Mesendoderm (in vitro differentiated cells): ENCODE measurements at regions not wholly inside any gene's neighbourhood (a gene's known extent, or its start where the extent isn't known, plus 50 kb on each side); places are given as distances from the start of the nearest gene placed in this dataset.

Source experiments
- DNase-seq: peaks from one replicate; pipeline ENCODE4 v3.0.0; 2013
- H2AK5ac ChIP-seq: 2 replicates; pipeline ENCODE4 v1.6.1; 2013; ENCODE audit warnings: low read length, inconsistent platforms
- H2BK120ac ChIP-seq: 2 replicates; pipeline ENCODE4 v1.6.1; 2013; ENCODE audit warnings: low read depth, mild to moderate bottlenecking, low read length, moderate library complexity, mixed read lengths
- H2BK15ac ChIP-seq: replicated peaks from 2 replicates; pipeline ENCODE4 v1.6.1; 2013; ENCODE audit warnings: low read depth, mild to moderate bottlenecking, moderate library complexity
- H2BK5ac ChIP-seq: 2 replicates; pipeline ENCODE4 v1.6.1; 2013; ENCODE audit warnings: low read length, inconsistent platforms
- H3K18ac ChIP-seq: 2 replicates; pipeline ENCODE4 v1.6.1; 2013; ENCODE audit warnings: mild to moderate bottlenecking, low read length, mixed read lengths
- H3K23ac ChIP-seq: one replicate; pipeline ENCODE4 v1.6.1; 2013; ENCODE audit warnings: low read length
- H3K27ac ChIP-seq: 2 replicates; pipeline ENCODE4 v1.5.1; 2013; ENCODE audit warnings: low read depth, mild to moderate bottlenecking, inconsistent platforms, low read length, moderate library complexity
- H3K27me3 ChIP-seq: 2 replicates; pipeline ENCODE4 v1.6.1; 2013; ENCODE audit warnings: low read length, control low read depth, mild to moderate bottlenecking, inconsistent platforms; ENCODE audit not compliant: insufficient read depth, poor library complexity
- H3K36me3 ChIP-seq: 2 replicates; pipeline ENCODE4 v1.6.1; 2013; ENCODE audit warnings: low read length, inconsistent platforms; ENCODE audit not compliant: control insufficient read depth, insufficient read depth
- H3K4ac ChIP-seq: one replicate; pipeline ENCODE4 v1.6.1; 2013; ENCODE audit warnings: low read depth, mild to moderate bottlenecking, low read length, moderate library complexity
- H3K4me1 ChIP-seq: 2 replicates; pipeline ENCODE4 v1.6.1; 2013; ENCODE audit warnings: low read depth, low read length, inconsistent platforms; ENCODE audit not compliant: control insufficient read depth
- H3K4me2 ChIP-seq: 2 replicates; pipeline ENCODE4 v1.6.1; 2013; ENCODE audit warnings: low read length
- H3K4me3 ChIP-seq: 2 replicates; pipeline ENCODE4 v1.5.1; 2013; ENCODE audit warnings: mild to moderate bottlenecking, low read length
- H3K56ac ChIP-seq: one replicate; pipeline ENCODE4 v1.6.1; 2013; ENCODE audit warnings: low read length
- H3K79me1 ChIP-seq: 2 replicates; pipeline ENCODE4 v1.6.1; 2013; ENCODE audit warnings: low read length, inconsistent platforms
- H3K79me2 ChIP-seq: 2 replicates; pipeline ENCODE4 v1.6.1; 2013; ENCODE audit warnings: mild to moderate bottlenecking, low read length; ENCODE audit not compliant: control insufficient read depth, insufficient read depth
- H3K9ac ChIP-seq: 2 replicates; pipeline ENCODE4 v1.6.1; 2013; ENCODE audit warnings: low read length, inconsistent platforms
- H4K5ac ChIP-seq: one replicate; pipeline ENCODE4 v1.6.1; 2013; ENCODE audit warnings: low read length
- H4K8ac ChIP-seq: one replicate; pipeline ENCODE4 v1.6.1; 2013; ENCODE audit warnings: low read depth, mild to moderate bottlenecking, control low read depth, low read length, moderate library complexity
- WGBS: extraction: QIAGEN DNeasy Blood & Tissue Kit; methylation state at CpG from one replicate; pipeline ENCODE4 v1.1.7; 2013; ENCODE audit warnings: low lambda C conversion rate, missing lambda C conversion rate; ENCODE audit not compliant: insufficient coverage; ENCODE audit errors: extremely low coverage; 5-methylcytosine and 5-hydroxymethylcytosine counted together

- Histone ChIP-seq H2BK5ac (no peak overlapping the region), H3K4me1 (no peaks in the 10 kb centered on the region), H2AK5ac (no peak overlapping the region), H3K79me1 (no peaks in the 10 kb centered on the region), H4K5ac (no peak overlapping the region), H3K18ac (no peak overlapping the region), H3K27ac (no peak overlapping the region), H3K4ac (no peak overlapping the region), H3K36me3 (no peaks in the 10 kb centered on the region), H3K56ac (no peak overlapping the region), H4K8ac (no peak overlapping the region), H2BK15ac (no peak overlapping the region), H3K9ac (no peak overlapping the region), H3K23ac (no peak overlapping the region), H3K4me3 (no peak overlapping the region), H3K4me2 (no peak overlapping the region), H2BK120ac (no peak overlapping the region), H3K79me2 (no peaks in the 10 kb centered on the region), H3K27me3 (no peaks in the 10 kb centered on the region)
- no peak for DNase-seq
- WGBS = no CpG with 5 or more reads among the region's 6 CpGs
These were observed 234.9 kb downstream of the FLRT2 start for GRCh38 chr14:85764822-85765221.

GRCh38 chr14:85762526-85762925 lies 232.6 kb downstream of the FLRT2 start:
- Histone ChIP-seq H3K9ac (no peak overlapping the region), H3K27ac (no peak overlapping the region), H3K79me2 (no peaks in the 10 kb centered on the region), H3K4me2 (no peak overlapping the region), H3K4ac (no peak overlapping the region), H3K56ac (no peak overlapping the region), H2BK120ac (no peak overlapping the region), H3K27me3 (no peaks in the 10 kb centered on the region), H3K18ac (no peak overlapping the region), H3K36me3 (no peaks in the 10 kb centered on the region), H3K4me3 (no peak overlapping the region), H3K79me1 (no peaks in the 10 kb centered on the region), H2BK5ac (no peak overlapping the region), H4K5ac (no peak overlapping the region), H3K23ac (no peak overlapping the region), H4K8ac (no peak overlapping the region), H2AK5ac (no peak overlapping the region), H2BK15ac (no peak overlapping the region), H3K4me1 (no peaks in the 10 kb centered on the region)
- DNase-seq = no peak
- WGBS = no CpG with 5 or more reads among the region's 4 CpGs

GRCh38 chr14:85752175-85752574 lies 222.2 kb downstream of the FLRT2 start:
- Histone ChIP-seq H3K27ac (no peak overlapping the region), H3K56ac (no peak overlapping the region), H2BK120ac (no peak overlapping the region), H3K27me3 (no peaks in the 10 kb centered on the region), H3K79me1 (no peaks in the 10 kb centered on the region), H2AK5ac (no peak overlapping the region), H2BK15ac (no peak overlapping the region), H3K79me2 (no peaks in the 10 kb centered on the region), H3K18ac (no peak overlapping the region), H3K9ac (no peak overlapping the region), H3K4me2 (no peak overlapping the region), H3K4ac (no peak overlapping the region), H2BK5ac (no peak overlapping the region), H4K5ac (no peak overlapping the region), H3K4me3 (no peak overlapping the region), H3K4me1 (no peaks in the 10 kb centered on the region), H3K23ac (no peak overlapping the region), H4K8ac (no peak overlapping the region), H3K36me3 (no peaks in the 10 kb centered on the region)
- no peak for DNase-seq
- no CpG with 5 or more reads among the region's 2 CpGs for WGBS

GRCh38 chr14:85744573-85744972 lies 214.6 kb downstream of the FLRT2 start:
- no peak overlapping the region for H3K4ac ChIP-seq
- H4K8ac ChIP-seq = no peak overlapping the region
- no peak overlapping the region for H2AK5ac ChIP-seq
- no peak for DNase-seq
- no CpG with 5 or more reads among the region's 4 CpGs for WGBS
- no peak overlapping the region for H4K5ac ChIP-seq
- H3K4me1 ChIP-seq = no peaks in the 10 kb centered on the region
- H3K79me2 ChIP-seq = no peaks in the 10 kb centered on the region
- no peak overlapping the region for H3K27ac ChIP-seq
- no peaks in the 10 kb centered on the region for H3K79me1 ChIP-seq
- no peak overlapping the region for H2BK15ac ChIP-seq
- no peak overlapping the region for H3K18ac ChIP-seq
- no peak overlapping the region for H2BK5ac ChIP-seq
- no peak overlapping the region for H3K23ac ChIP-seq
- no peaks in the 10 kb centered on the region for H3K27me3 ChIP-seq
- H3K36me3 ChIP-seq = no peaks in the 10 kb centered on the region
- H3K56ac ChIP-seq = no peak overlapping the region
- H3K4me2 ChIP-seq = no peak overlapping the region
- H3K9ac ChIP-seq = no peak overlapping the region
- no peak overlapping the region for H3K4me3 ChIP-seq
- H2BK120ac ChIP-seq = no peak overlapping the region

GRCh38 chr14:85732031-85732430 lies 202.1 kb downstream of the FLRT2 start:
- H3K9ac ChIP-seq = peak overlapping the region; percentile 65
- no peaks in the 10 kb centered on the region for H3K79me1 ChIP-seq
- WGBS = no CpG with 5 or more reads among the region's 1 CpG
- H2AK5ac ChIP-seq = peak overlapping the region; percentile 45
- peaks cover 6% of the 10 kb centered on the region for H3K4me1 ChIP-seq
- no peak overlapping the region for H2BK15ac ChIP-seq
- H3K4me2 ChIP-seq = no peak overlapping the region
- no peaks in the 10 kb centered on the region for H3K27me3 ChIP-seq
- peak overlapping the region; percentile 91 for H3K27ac ChIP-seq
- peak overlapping the region; percentile 82 for H2BK120ac ChIP-seq
- no peak overlapping the region for H3K23ac ChIP-seq
- no peak overlapping the region for H3K4me3 ChIP-seq
- peak overlapping the region; percentile 81 for H4K5ac ChIP-seq
- H3K18ac ChIP-seq = peak overlapping the region; percentile 83
- H3K56ac ChIP-seq = peak overlapping the region; percentile 87
- no peaks in the 10 kb centered on the region for H3K79me2 ChIP-seq
- peak overlapping the region; percentile 97 for H2BK5ac ChIP-seq
- peak overlapping the region; percentile 81 for H3K4ac ChIP-seq
- peak overlapping the region; percentile 89 for H4K8ac ChIP-seq
- DNase-seq = peak; percentile 29
- no peaks in the 10 kb centered on the region for H3K36me3 ChIP-seq

GRCh38 chr14:85731186-85731585 lies 201.2 kb downstream of the FLRT2 start:
- peak overlapping the region; percentile 66 for H3K56ac ChIP-seq
- H3K36me3 ChIP-seq = no peaks in the 10 kb centered on the region
- H2BK5ac ChIP-seq = peak overlapping the region; percentile 96
- no peaks in the 10 kb centered on the region for H3K27me3 ChIP-seq
- H3K9ac ChIP-seq = peak overlapping the region; percentile 30
- peak overlapping the region; percentile 36 for H3K4ac ChIP-seq
- H3K18ac ChIP-seq = peak overlapping the region; percentile 85
- no peak overlapping the region for H4K8ac ChIP-seq
- H3K4me1 ChIP-seq = peaks cover 6% of the 10 kb centered on the region
- H3K4me3 ChIP-seq = no peak overlapping the region
- H2AK5ac ChIP-seq = peak overlapping the region; percentile 76
- no peaks in the 10 kb centered on the region for H3K79me2 ChIP-seq
- H4K5ac ChIP-seq = no peak overlapping the region
- H3K4me2 ChIP-seq = no peak overlapping the region
- peak overlapping the region; percentile 97 for H2BK120ac ChIP-seq
- H2BK15ac ChIP-seq = no peak overlapping the region
- peak overlapping the region; percentile 51 for H3K23ac ChIP-seq
- H3K27ac ChIP-seq = peak overlapping the region; percentile 1
- no peaks in the 10 kb centered on the region for H3K79me1 ChIP-seq
- DNase-seq = peak; percentile 43
